ENCODE measurements at regions not wholly inside any gene's neighbourhood (a gene's known extent, or its start where the extent isn't known, plus 50 kb on each side); places are given as distances from the start of the nearest gene placed in this dataset.

- ATAC-seq = no peak
These were observed 309.9 kb upstream of the UMPS start for GRCh38 chr3:124420392-124420791.

GRCh38 chr3:124422805-124423204, 307.4 kb upstream of the UMPS start:
- no peak for ATAC-seq

- no peak for ATAC-seq
These were observed 305.9 kb upstream of the UMPS start for GRCh38 chr3:124424396-124424795.

GRCh38 chr3:124425972-124426371, 304.3 kb upstream of the UMPS start:
- ATAC-seq = no peak

- ATAC-seq = no peak
These were observed 301.7 kb upstream of the UMPS start for GRCh38 chr3:124428372-124429128.

- ATAC-seq = no peak
These were observed 301.0 kb upstream of the UMPS start for GRCh38 chr3:124429129-124429815.

- no peak for ATAC-seq
These were observed 298.8 kb upstream of the UMPS start for GRCh38 chr3:124431331-124431994.

- ATAC-seq = no peak
These were observed 296.1 kb upstream of the UMPS start for GRCh38 chr3:124434176-124434575.

GRCh38 chr3:124435467-124435866, 294.8 kb upstream of the UMPS start:
- ATAC-seq = no peak

- no peak for ATAC-seq
These were observed 291.4 kb upstream of the UMPS start for GRCh38 chr3:124438813-124439212.

- no peak for ATAC-seq
These were observed 290.6 kb upstream of the UMPS start for GRCh38 chr3:124439603-124440002.

GRCh38 chr3:124441766-124442165, 288.5 kb upstream of the UMPS start:
- ATAC-seq = no peak

GRCh38 chr3:124442463-124442862, 287.8 kb upstream of the UMPS start:
- ATAC-seq = no peak

GRCh38 chr3:124443446-124443845, 286.8 kb upstream of the UMPS start:
- ATAC-seq = no peak

GRCh38 chr3:124444075-124444474, 286.2 kb upstream of the UMPS start:
- ATAC-seq = no peak

GRCh38 chr3:124444896-124445295, 285.4 kb upstream of the UMPS start:
- ATAC-seq = no peak

- no peak for ATAC-seq
These were observed 282.4 kb upstream of the UMPS start for GRCh38 chr3:124447845-124448244.

GRCh38 chr3:124448954-124449353, 281.3 kb upstream of the UMPS start:
- ATAC-seq = no peak

- ATAC-seq = no peak
These were observed 279.9 kb upstream of the UMPS start for GRCh38 chr3:124450366-124450765.

- ATAC-seq = no peak
These were observed 278.5 kb upstream of the UMPS start for GRCh38 chr3:124451630-124452317.

- no peak for ATAC-seq
These were observed 277.1 kb upstream of the UMPS start for GRCh38 chr3:124453189-124453588.

- ATAC-seq = no peak
These were observed 274.4 kb upstream of the UMPS start for GRCh38 chr3:124455891-124456290.

GRCh38 chr3:124456506-124456905, 273.7 kb upstream of the UMPS start:
- no peak for ATAC-seq

All from activated CD4-positive, CD25-positive, alpha-beta regulatory T cell treated with anti-CD3 and anti-CD28 coated beads, Interleukin-2, amount 50 U/mL, for 24 hours (primary cell).